ENCODE measurements at regions not wholly inside any gene's neighbourhood (a gene's known extent, or its start where the extent isn't known, plus 50 kb on each side); places are given as distances from the start of the nearest gene placed in this dataset.

- TF ChIP-seq CTCF (optimal IDR thresholded peaks at IDR 0.05 in 1 of 3, IDR thresholded peaks at IDR 0.05 in 1 of 3, conservative IDR thresholded peaks at IDR 0.05 in 1 of 3; ENCODE audit: extremely low read depth in 1 of 3, insufficient read depth in 2 of 3, low read length in 3 of 3) (no peak), EZH2 (IDR thresholded peaks at IDR 0.05; ENCODE audit: low read length) (no peak)
Measured at GRCh38 chr19:29400917-29401711, 124.7 kb upstream of the VSTM2B start.

All from keratinocyte (primary cell).